Sigmoid colon (tissue), 6 donors: ENCODE measurements at regions not wholly inside any gene's neighbourhood (a gene's known extent, or its start where the extent isn't known, plus 50 kb on each side); places are given as distances from the start of the nearest gene placed in this dataset.
A peak's percentile ranks its signal among the peaks of the same experiment; 100 is the strongest.

Experiments
- DNase-seq: peaks from one replicate; pipeline ENCODE4 v3.0.0-alpha.2; 2019
- H3K27ac ChIP-seq, 4 donors: fragments of 200-600 bp; sonication (generic); one replicate each; pipeline ENCODE4 v1.5.1; 2016 to 2019; ENCODE audit warnings: mild to moderate bottlenecking in 1 of 4
- H3K27me3 ChIP-seq, 3 donors: fragments of 200-600 bp; sonication (generic); one replicate each; pipeline ENCODE4 v1.5.1; 2019; ENCODE audit warnings: mild to moderate bottlenecking in 1 of 3
- H3K36me3 ChIP-seq, 4 donors: fragments of 200-600 bp; sonication (generic); one replicate each; pipeline ENCODE4 v1.5.1; 2016 to 2019
- H3K4me1 ChIP-seq, 4 donors: fragments of 200-600 bp; sonication (generic); one replicate each; pipeline ENCODE4 v1.5.1; 2017 to 2019
- H3K4me3 ChIP-seq, 4 donors: fragments of 200-600 bp; sonication (generic); one replicate each; pipeline ENCODE4 v1.5.1; 2017 to 2019; ENCODE audit warnings: mild to moderate bottlenecking in 2 of 4, moderate library complexity in 1 of 4
- H3K9me3 ChIP-seq, 4 donors: fragments of 200-600 bp in 3 of 4; sonication (generic) in 3 of 4; one replicate each; pipeline versions ENCODE4 v1.5.1 to v1.6.1; 2013 to 2019
- CTCF ChIP-seq, 4 experiments: fragments of 450-650 bp in 3 of 4; fragments of 200-600 bp in 1 of 4; IDR thresholded peaks; one replicate each; pipeline ENCODE4 v1.5.1; 2016 to 2019; ENCODE audit warnings: antibody characterized with exemption in 4 of 4, mild to moderate bottlenecking in 3 of 4, moderate library complexity in 2 of 4
- EP300 ChIP-seq, 4 donors: sonication (generic); formaldehyde crosslinking; IDR thresholded peaks; one replicate each; pipeline ENCODE4 v1.6.1; 2017; ENCODE audit warnings: antibody characterized with exemption in 4 of 4
- POLR2A ChIP-seq, 2 donors: fragments of 450-650 bp; IDR thresholded peaks; one replicate each; pipeline ENCODE4 v1.6.1; 2016; ENCODE audit warnings: antibody characterized with exemption in 2 of 2, mild to moderate bottlenecking in 2 of 2, moderate library complexity in 2 of 2
- POLR2AphosphoS5 ChIP-seq, 4 donors: sonication (generic); formaldehyde crosslinking; IDR thresholded peaks; one replicate each; pipeline ENCODE4 v1.6.1; 2017; ENCODE audit warnings: antibody characterized with exemption in 4 of 4
- WGBS, 2 donors: extraction: QIAGEN DNeasy Blood & Tissue Kit; methylation state at CpG; one replicate each; pipeline ENCODE4 v1.1.7; 2013; 5-methylcytosine and 5-hydroxymethylcytosine counted together
- intact Hi-C: fragments of 100-400 bp; cut with DNase I; formaldehyde crosslinking; loops from one replicate; pipeline ENCODE4 v1.15.1; 2023
- donor health status: healthy with polysubstance abuse.
- donor health status: healthy.

DNA sequence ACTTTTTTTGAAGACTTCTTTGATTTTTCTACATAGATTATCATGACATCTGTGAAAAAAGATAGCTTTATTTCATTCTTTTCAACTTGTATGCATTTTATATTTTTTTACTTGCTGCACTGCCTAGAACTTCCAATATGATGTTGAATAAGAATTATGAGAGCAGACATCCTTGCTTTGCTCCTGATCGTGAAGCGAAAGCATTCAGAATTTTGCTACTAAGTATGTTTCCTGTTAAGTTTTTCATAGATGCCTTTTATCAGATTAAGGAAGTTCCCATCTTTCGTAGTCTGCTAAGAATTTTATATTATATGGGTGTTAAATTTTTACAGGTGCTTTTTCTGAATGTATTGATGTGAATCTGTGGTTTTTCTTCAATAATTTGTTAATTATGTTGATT is 163.4 kb upstream of the GADL1 start:
- Histone ChIP-seq H3K4me3 (no peak overlapping the region), H3K36me3 (no peaks in the 10 kb centered on the region), H3K27me3 (no peaks in the 10 kb centered on the region), H3K27ac (no peak overlapping the region), H3K4me1 (no peaks in the 10 kb centered on the region), H3K9me3 (no peaks in the 10 kb centered on the region)
- intact Hi-C loops, result no loop called here
- WGBS, 2 donors, result 46 to 64% methylated on average over 3 of the region's 3 CpGs
- TF ChIP-seq POLR2A (IDR thresholded peaks at IDR 0.05), result no peak
- TF ChIP-seq POLR2AphosphoS5 (IDR thresholded peaks at IDR 0.05), result no peak
- TF ChIP-seq CTCF (IDR thresholded peaks at IDR 0.05), result no peak
- no peak for TF ChIP-seq EP300 (IDR thresholded peaks at IDR 0.05)
- no peak for DNase-seq

DNA sequence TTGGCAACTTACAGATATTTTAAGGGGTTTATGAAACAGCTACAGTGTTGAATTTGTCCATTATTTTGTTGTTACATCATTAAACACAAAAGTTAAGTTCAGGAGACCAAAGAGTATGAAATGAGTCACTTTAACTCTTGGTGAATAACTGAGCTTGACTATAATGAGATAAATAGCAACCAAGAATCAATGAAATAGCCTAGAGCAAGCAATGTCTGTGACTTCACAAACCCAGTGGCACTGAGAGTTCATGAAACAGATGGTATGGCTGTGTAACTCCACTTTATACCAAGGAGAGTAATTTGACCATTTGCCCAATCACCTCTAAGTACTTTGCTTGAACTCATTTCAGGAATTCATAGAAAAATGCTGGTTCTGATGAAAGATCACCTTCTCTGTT is 169.6 kb upstream of the GADL1 start:
- Histone ChIP-seq H3K4me1 (no peaks in the 10 kb centered on the region), H3K9me3 (no peaks in the 10 kb centered on the region), H3K4me3 (no peak overlapping the region), H3K27me3 (no peaks in the 10 kb centered on the region), H3K36me3 (no peaks in the 10 kb centered on the region), H3K27ac (no peak overlapping the region)
- no peak for DNase-seq
- intact Hi-C loops, result no loop called here
- TF ChIP-seq CTCF (IDR thresholded peaks at IDR 0.05) (no peak), EP300 (IDR thresholded peaks at IDR 0.05) (no peak), POLR2A (IDR thresholded peaks at IDR 0.05) (no peak), POLR2AphosphoS5 (IDR thresholded peaks at IDR 0.05) (no peak)

DNA sequence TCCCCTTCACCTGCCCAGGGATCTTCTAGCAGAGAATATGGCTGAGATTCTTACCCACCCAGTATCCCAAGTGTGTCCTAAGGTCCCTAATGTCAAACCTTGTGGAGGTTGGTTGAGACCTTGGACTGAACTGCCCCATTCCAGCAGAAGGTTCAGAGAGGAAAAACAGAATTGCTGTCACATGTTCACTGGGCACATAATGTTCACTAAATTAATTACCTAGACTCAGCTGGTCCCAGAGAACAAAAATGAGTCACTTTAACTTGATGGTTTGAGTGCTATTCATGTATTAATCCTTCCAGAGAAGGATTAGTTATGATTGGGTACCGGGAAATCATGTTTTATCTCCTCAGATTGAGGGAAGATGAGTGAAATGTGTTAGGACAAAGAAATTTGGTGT is 171.3 kb upstream of the GADL1 start:
- Histone ChIP-seq H3K9me3 (no peaks in the 10 kb centered on the region), H3K36me3 (no peaks in the 10 kb centered on the region), H3K27me3 (no peaks in the 10 kb centered on the region), H3K4me3 (no peak overlapping the region), H3K27ac (no peak overlapping the region), H3K4me1 (no peaks in the 10 kb centered on the region)
- WGBS, 2 donors, result 88 to 94% methylated on average over 1 of the region's 1 CpG
- TF ChIP-seq POLR2AphosphoS5 (IDR thresholded peaks at IDR 0.05) (no peak), EP300 (IDR thresholded peaks at IDR 0.05) (no peak), POLR2A (IDR thresholded peaks at IDR 0.05) (no peak), CTCF (IDR thresholded peaks at IDR 0.05) (no peak)
- intact Hi-C loops, result no loop called here
- DNase-seq, result no peak

DNA sequence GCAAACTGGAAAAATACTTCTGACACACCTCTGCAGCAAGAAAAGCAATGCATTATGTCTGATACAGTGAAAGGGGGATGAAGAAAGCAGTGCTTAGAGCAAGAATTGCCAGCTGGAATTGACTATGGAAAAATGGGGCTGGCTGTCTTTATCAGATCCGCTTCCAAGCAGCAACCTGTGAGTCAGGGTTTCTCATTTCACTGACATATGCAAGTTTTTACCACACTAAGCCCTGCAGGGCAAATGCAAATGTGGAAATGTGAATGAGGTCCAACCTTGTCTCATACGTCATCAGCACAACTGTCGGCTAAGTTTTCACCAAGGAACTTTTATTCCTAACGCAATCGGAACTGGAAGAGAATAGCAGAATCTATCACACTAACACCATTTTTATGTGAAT is 172.5 kb upstream of the GADL1 start:
- Histone ChIP-seq H3K27me3 (no peaks in the 10 kb centered on the region), H3K36me3 (no peaks in the 10 kb centered on the region), H3K9me3 (no peaks in the 10 kb centered on the region), H3K4me3 (no peak overlapping the region), H3K27ac (no peak overlapping the region), H3K4me1 (no peaks in the 10 kb centered on the region)
- intact Hi-C loops, result no loop called here
- TF ChIP-seq POLR2AphosphoS5 (IDR thresholded peaks at IDR 0.05) (peak in 2 of 4 donors; percentile 25 to 26), EP300 (IDR thresholded peaks at IDR 0.05) (no peak), POLR2A (IDR thresholded peaks at IDR 0.05) (no peak)
- WGBS, 2 donors, result 91 to 94% methylated on average over 5 of the region's 5 CpGs
- no peak for DNase-seq

GRCh38 chr3:31075471-31075870 is 181.0 kb upstream of the GADL1 start:
- TF ChIP-seq POLR2A (IDR thresholded peaks at IDR 0.05) (no peak), CTCF (IDR thresholded peaks at IDR 0.05) (no peak), POLR2AphosphoS5 (IDR thresholded peaks at IDR 0.05) (no peak), EP300 (IDR thresholded peaks at IDR 0.05) (no peak)
- no peak overlapping the region for H3K27ac ChIP-seq
- H3K4me3 ChIP-seq, result no peak overlapping the region
- intact Hi-C loops, result no loop called here
- DNase-seq, result no peak
- no peaks in the 10 kb centered on the region for H3K9me3 ChIP-seq
- H3K27me3 ChIP-seq, result no peaks in the 10 kb centered on the region
- no peaks in the 10 kb centered on the region for H3K4me1 ChIP-seq
- no peaks in the 10 kb centered on the region for H3K36me3 ChIP-seq
- WGBS, 2 donors, result 93 to 95% methylated on average over 2 of the region's 2 CpGs
